WTC11 (cell line): ENCODE measurements at regions not wholly inside any gene's neighbourhood (a gene's known extent, or its start where the extent isn't known, plus 50 kb on each side); places are given as distances from the start of the nearest gene placed in this dataset.

ENCODE experiments used
- ATAC-seq: fragments of 200-7000 bp; cut with Tn5 transposase; 2 replicates; pipeline ENCODE4 v1.10.0; 2021; ENCODE audit warnings: mild to moderate bottlenecking, moderate library complexity
- CTCF ChIA-PET: fragments of 300-600 bp; sonication (Branson Sonifier 250); formaldehyde crosslinking; loops from one replicate; lab custom pipeline; 2021; ENCODE audit warnings: antibody characterized with exemption; lab: Charles Lee
- POLR2A ChIA-PET: fragments of 350-600 bp; sonication (Branson Sonifier 250); formaldehyde crosslinking; loops from one replicate; lab custom pipeline; 2021; ENCODE audit warnings: antibody characterized with exemption; lab: Charles Lee
- DNase-seq: peaks from one replicate; pipeline ENCODE4 v3.0.0; 2021; ENCODE audit warnings: low spot score
- H3K27ac Mint-ChIP-seq: 2 replicates; pipeline ENCODE4 v1.8.0; 2021; ENCODE audit warnings: mixed read lengths
- H3K27me3 Mint-ChIP-seq: 2 replicates; pipeline ENCODE4 v1.8.0; 2021; ENCODE audit warnings: low read depth, mild to moderate bottlenecking, moderate library complexity, mixed read lengths
- H3K36me3 Mint-ChIP-seq: 2 replicates; pipeline ENCODE4 v1.8.0; 2021; ENCODE audit warnings: mixed read lengths
- H3K4me1 Mint-ChIP-seq: 2 replicates; pipeline ENCODE4 v1.8.0; 2022; ENCODE audit warnings: mixed read lengths
- H3K4me3 Mint-ChIP-seq: 2 replicates; pipeline ENCODE4 v1.8.0; 2021; ENCODE audit warnings: mild to moderate bottlenecking, moderate library complexity, mixed read lengths
- H3K9me3 Mint-ChIP-seq: 2 replicates; pipeline ENCODE4 v1.8.0; 2021; ENCODE audit warnings: mixed read lengths
- ATF1 ChIP-seq: sonication (generic); formaldehyde crosslinking; IDR thresholded peaks from 2 replicates; pipeline ENCODE4 v1.8.1; 2023; ENCODE audit warnings: mild to moderate bottlenecking, moderate library complexity, missing genetic modification reagents
- CREM ChIP-seq: sonication (generic); formaldehyde crosslinking; IDR thresholded peaks from 2 replicates; pipeline ENCODE4 v1.8.1; 2022; ENCODE audit warnings: mild to moderate bottlenecking, missing genetic modification reagents, moderate library complexity
- ELF4 ChIP-seq: sonication (generic); formaldehyde crosslinking; IDR thresholded peaks from 2 replicates; pipeline ENCODE4 v1.8.1; 2022; ENCODE audit warnings: low read depth, mild to moderate bottlenecking, moderate library complexity, missing genetic modification reagents
- EMX1 ChIP-seq: fragments of 250-450 bp; sonication (Bioruptor Pico); IDR thresholded peaks from 2 replicates; pipeline ENCODE4 v1.8.0; 2021; ENCODE audit warnings: mild to moderate bottlenecking
- FOXK1 ChIP-seq: sonication (generic); formaldehyde crosslinking; IDR thresholded peaks from 2 replicates; pipeline ENCODE4 v1.8.0; 2022; ENCODE audit warnings: mild to moderate bottlenecking, moderate library complexity, missing genetic modification reagents
- GTF2I ChIP-seq: fragments of 250-450 bp; sonication (Bioruptor Pico); conservative IDR thresholded peaks from 2 replicates; pipeline ENCODE4 v1.4.0; 2021; ENCODE audit warnings: mild to moderate bottlenecking
- HMGA2 ChIP-seq: fragments of 250-450 bp; sonication (Bioruptor Pico); IDR thresholded peaks from 2 replicates; pipeline ENCODE4 v1.4.0; 2021; ENCODE audit warnings: mild to moderate bottlenecking, moderate library complexity
- MXD4 ChIP-seq: fragments of 250-450 bp; sonication (Bioruptor Pico); IDR thresholded peaks from 2 replicates; pipeline ENCODE4 v1.8.0; 2021; ENCODE audit warnings: mild to moderate bottlenecking, moderate library complexity, borderline replicate concordance
- MYBL2 ChIP-seq: sonication (generic); formaldehyde crosslinking; IDR thresholded peaks from 2 replicates; pipeline ENCODE4 v1.8.1; 2023; ENCODE audit warnings: mild to moderate bottlenecking, moderate library complexity, missing genetic modification reagents
- NFE2L1 ChIP-seq: sonication (generic); formaldehyde crosslinking; IDR thresholded peaks from 2 replicates; pipeline ENCODE4 v1.8.1; 2023; ENCODE audit warnings: missing genetic modification reagents
- NFYB ChIP-seq: sonication (generic); formaldehyde crosslinking; conservative IDR thresholded peaks from 2 replicates; pipeline ENCODE4 v1.8.0; 2022; ENCODE audit warnings: low read depth, missing genetic modification reagents
- SMAD4 ChIP-seq: sonication (generic); formaldehyde crosslinking; IDR thresholded peaks from 2 replicates; pipeline ENCODE4 v1.8.0; 2022; ENCODE audit warnings: mild to moderate bottlenecking, missing genetic modification reagents
- SOX15 ChIP-seq: fragments of 250-450 bp; sonication (Bioruptor Pico); IDR thresholded peaks from 2 replicates; pipeline ENCODE4 v1.9.0; 2021; ENCODE audit warnings: mild to moderate bottlenecking
- TEAD4 ChIP-seq: sonication (generic); formaldehyde crosslinking; IDR thresholded peaks from 2 replicates; pipeline ENCODE4 v1.8.0; 2022; ENCODE audit warnings: mild to moderate bottlenecking, missing genetic modification reagents
- ZNF232 ChIP-seq: sonication (generic); formaldehyde crosslinking; IDR thresholded peaks from 2 replicates; pipeline ENCODE4 v1.8.0; 2022; ENCODE audit warnings: mild to moderate bottlenecking, missing genetic modification reagents
- ZNF263 ChIP-seq: sonication (generic); formaldehyde crosslinking; IDR thresholded peaks from 2 replicates; pipeline ENCODE4 v1.8.1; 2022; ENCODE audit warnings: low read depth, mild to moderate bottlenecking, moderate library complexity, missing genetic modification reagents
- TF ChIP-seq, protein P1 (sequence below): sonication (generic); formaldehyde crosslinking; IDR thresholded peaks from 2 replicates; pipeline ENCODE4 v1.8.1; 2023; ENCODE audit warnings: mild to moderate bottlenecking, moderate library complexity, missing genetic modification reagents
- TF ChIP-seq, protein P2 (sequence below): sonication (generic); formaldehyde crosslinking; IDR thresholded peaks from 2 replicates; pipeline ENCODE4 v1.8.1; 2022; ENCODE audit warnings: low read depth, mild to moderate bottlenecking, moderate library complexity, missing genetic modification reagents, borderline replicate concordance
- TF ChIP-seq, protein P3 (sequence below): sonication (generic); formaldehyde crosslinking; IDR thresholded peaks from 2 replicates; pipeline ENCODE4 v1.8.0; 2022; ENCODE audit warnings: mild to moderate bottlenecking, missing genetic modification reagents
- TF ChIP-seq, protein P4 (sequence below): sonication (generic); formaldehyde crosslinking; IDR thresholded peaks from 2 replicates; pipeline ENCODE4 v1.8.0; 2022; ENCODE audit warnings: mild to moderate bottlenecking, missing genetic modification reagents
- TF ChIP-seq, protein P5 (sequence below): sonication (generic); formaldehyde crosslinking; conservative IDR thresholded peaks from 2 replicates; pipeline ENCODE4 v1.8.1; 2022; ENCODE audit warnings: mild to moderate bottlenecking, missing genetic modification reagents
- TF ChIP-seq, protein P6 (sequence below): sonication (generic); formaldehyde crosslinking; IDR thresholded peaks from 2 replicates; pipeline ENCODE4 v1.8.1; 2023; ENCODE audit warnings: mild to moderate bottlenecking, missing genetic modification reagents, moderate library complexity
- TF ChIP-seq, protein P7 (sequence below): sonication (generic); formaldehyde crosslinking; IDR thresholded peaks from 2 replicates; pipeline ENCODE4 v1.8.0; 2023; ENCODE audit warnings: missing genetic modification reagents
- TF ChIP-seq, protein P8 (sequence below): fragments of 250-450 bp; sonication (Bioruptor Pico); IDR thresholded peaks from 2 replicates; pipeline ENCODE4 v2.1.2; 2022; ENCODE audit warnings: mild to moderate bottlenecking, moderate library complexity

DNA sequence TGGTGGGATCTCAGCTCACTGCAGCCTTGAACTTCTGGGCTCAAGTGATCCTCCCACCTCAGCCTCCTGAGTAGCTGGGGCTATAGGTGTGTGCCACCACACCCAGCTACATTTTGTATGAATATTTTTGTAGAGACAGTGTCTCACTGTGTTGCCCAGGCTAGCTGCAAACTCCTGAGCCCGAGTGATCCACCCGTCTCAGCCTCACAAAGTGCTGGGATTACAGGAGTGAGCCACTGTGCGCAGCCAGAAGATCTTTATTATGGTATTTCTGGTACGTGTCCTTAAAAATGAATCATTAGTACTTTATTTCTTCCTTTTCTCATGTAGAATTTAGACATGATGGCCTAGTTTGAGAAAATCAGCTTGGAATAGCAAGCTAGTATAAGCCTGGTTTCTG, 153.3 kb downstream of the BCHE start (continued):
- TF ChIP-seq, protein P1, sequence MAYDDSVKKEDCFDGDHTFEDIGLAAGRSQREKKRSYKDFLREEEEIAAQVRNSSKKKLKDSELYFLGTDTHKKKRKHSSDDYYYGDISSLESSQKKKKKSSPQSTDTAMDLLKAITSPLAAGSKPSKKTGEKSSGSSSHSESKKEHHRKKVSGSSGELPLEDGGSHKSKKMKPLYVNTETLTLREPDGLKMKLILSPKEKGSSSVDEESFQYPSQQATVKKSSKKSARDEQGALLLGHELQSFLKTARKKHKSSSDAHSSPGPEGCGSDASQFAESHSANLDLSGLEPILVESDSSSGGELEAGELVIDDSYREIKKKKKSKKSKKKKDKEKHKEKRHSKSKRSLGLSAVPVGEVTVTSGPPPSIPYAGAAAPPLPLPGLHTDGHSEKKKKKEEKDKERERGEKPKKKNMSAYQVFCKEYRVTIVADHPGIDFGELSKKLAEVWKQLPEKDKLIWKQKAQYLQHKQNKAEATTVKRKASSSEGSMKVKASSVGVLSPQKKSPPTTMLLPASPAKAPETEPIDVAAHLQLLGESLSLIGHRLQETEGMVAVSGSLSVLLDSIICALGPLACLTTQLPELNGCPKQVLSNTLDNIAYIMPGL = no peak
- TF ChIP-seq, all 79 proteins: peak for 0

DNA sequence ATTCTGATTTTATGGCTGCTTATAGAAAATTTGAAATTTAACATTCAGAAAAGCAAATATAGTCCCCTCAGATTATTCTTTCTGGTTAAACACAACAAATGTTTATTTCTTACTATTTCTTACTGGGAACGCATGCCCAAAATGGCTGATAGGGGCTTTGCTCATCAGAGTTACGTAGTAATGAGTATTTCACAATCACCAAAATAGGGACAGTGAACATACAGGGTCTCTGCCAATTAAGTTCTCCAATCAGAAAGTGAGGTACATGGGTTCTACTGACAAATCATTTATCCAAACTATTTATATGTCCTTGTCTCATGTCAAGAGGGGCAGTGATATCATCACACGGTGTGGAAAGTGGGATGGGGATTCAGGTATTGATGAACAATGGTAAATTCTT, 154.5 kb downstream of the BCHE start:
- DNase-seq (no peak), ATAC-seq (no peak)
- Mint-ChIP-seq H3K9me3 (peaks cover 10% of the 10 kb centered on the region), H3K4me3 (no peak overlapping the region), H3K4me1 (peaks cover 5% of the 10 kb centered on the region), H3K27me3 (no peaks in the 10 kb centered on the region), H3K27ac (no peak overlapping the region), H3K36me3 (peaks cover 4% of the 10 kb centered on the region; the same call in 1 of the 2 replicates)
- no peak for TF ChIP-seq FOXK1 (CRISPR knock-in tag)
- no peak for TF ChIP-seq NFYB (CRISPR knock-in tag)
- TF ChIP-seq, protein P2, sequence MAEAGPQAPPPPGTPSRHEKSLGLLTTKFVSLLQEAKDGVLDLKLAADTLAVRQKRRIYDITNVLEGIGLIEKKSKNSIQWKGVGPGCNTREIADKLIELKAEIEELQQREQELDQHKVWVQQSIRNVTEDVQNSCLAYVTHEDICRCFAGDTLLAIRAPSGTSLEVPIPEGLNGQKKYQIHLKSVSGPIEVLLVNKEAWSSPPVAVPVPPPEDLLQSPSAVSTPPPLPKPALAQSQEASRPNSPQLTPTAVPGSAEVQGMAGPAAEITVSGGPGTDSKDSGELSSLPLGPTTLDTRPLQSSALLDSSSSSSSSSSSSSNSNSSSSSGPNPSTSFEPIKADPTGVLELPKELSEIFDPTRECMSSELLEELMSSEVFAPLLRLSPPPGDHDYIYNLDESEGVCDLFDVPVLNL (CRISPR knock-in tag) = no peak
- TF ChIP-seq MXD4 (CRISPR knock-in tag) = no peak
- no peak for TF ChIP-seq NFE2L1 (CRISPR knock-in tag)
- TF ChIP-seq ZNF232 (CRISPR knock-in tag) = no peak
- TF ChIP-seq, protein P3, sequence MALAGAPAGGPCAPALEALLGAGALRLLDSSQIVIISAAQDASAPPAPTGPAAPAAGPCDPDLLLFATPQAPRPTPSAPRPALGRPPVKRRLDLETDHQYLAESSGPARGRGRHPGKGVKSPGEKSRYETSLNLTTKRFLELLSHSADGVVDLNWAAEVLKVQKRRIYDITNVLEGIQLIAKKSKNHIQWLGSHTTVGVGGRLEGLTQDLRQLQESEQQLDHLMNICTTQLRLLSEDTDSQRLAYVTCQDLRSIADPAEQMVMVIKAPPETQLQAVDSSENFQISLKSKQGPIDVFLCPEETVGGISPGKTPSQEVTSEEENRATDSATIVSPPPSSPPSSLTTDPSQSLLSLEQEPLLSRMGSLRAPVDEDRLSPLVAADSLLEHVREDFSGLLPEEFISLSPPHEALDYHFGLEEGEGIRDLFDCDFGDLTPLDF = no peak
- TF ChIP-seq, protein P4, sequence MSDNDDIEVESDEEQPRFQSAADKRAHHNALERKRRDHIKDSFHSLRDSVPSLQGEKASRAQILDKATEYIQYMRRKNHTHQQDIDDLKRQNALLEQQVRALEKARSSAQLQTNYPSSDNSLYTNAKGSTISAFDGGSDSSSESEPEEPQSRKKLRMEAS (CRISPR knock-in tag) = no peak
- no peak for TF ChIP-seq ZNF263
- no peak for TF ChIP-seq MYBL2 (CRISPR knock-in tag)
- TF ChIP-seq, protein P5, sequence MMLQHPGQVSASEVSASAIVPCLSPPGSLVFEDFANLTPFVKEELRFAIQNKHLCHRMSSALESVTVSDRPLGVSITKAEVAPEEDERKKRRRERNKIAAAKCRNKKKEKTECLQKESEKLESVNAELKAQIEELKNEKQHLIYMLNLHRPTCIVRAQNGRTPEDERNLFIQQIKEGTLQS = no peak
- TF ChIP-seq ELF4 (CRISPR knock-in tag) = no peak
- TF ChIP-seq, protein P6, sequence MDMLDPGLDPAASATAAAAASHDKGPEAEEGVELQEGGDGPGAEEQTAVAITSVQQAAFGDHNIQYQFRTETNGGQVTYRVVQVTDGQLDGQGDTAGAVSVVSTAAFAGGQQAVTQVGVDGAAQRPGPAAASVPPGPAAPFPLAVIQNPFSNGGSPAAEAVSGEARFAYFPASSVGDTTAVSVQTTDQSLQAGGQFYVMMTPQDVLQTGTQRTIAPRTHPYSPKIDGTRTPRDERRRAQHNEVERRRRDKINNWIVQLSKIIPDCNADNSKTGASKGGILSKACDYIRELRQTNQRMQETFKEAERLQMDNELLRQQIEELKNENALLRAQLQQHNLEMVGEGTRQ = no peak
- TF ChIP-seq, protein P7, sequence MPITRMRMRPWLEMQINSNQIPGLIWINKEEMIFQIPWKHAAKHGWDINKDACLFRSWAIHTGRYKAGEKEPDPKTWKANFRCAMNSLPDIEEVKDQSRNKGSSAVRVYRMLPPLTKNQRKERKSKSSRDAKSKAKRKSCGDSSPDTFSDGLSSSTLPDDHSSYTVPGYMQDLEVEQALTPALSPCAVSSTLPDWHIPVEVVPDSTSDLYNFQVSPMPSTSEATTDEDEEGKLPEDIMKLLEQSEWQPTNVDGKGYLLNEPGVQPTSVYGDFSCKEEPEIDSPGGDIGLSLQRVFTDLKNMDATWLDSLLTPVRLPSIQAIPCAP = no peak
- TF ChIP-seq HMGA2 = no peak
- no peak for TF ChIP-seq EMX1 (CRISPR knock-in tag)
- TF ChIP-seq ATF1 (CRISPR knock-in tag) = no peak
- ChIA-PET CTCF (no interaction called here), POLR2A (no interaction called here)

DNA sequence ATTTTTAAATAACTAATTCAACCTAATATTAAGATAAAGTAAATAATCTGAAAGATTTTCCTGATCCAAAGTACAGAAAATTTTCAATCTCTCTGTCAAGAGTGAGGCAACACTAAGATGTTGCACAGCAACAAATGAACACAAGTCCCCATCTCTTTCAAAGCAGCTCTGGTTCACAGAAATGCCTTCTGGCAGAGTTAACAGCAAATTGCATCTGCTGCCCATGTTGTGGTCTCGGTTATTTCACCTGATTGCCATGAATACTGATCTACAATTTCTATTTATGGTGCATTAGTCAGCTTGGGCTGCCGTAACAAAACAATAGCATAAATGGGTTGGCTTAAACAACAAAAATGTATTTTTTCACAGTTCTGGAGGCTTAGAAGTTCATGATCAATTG, 167.3 kb downstream of the BCHE start:
- peaks cover 14% of the 10 kb centered on the region for H3K9me3 Mint-ChIP-seq
- H3K27ac Mint-ChIP-seq = no peak overlapping the region
- DNase-seq (no peak), ATAC-seq (no peak)
- CTCF ChIA-PET = no interaction called here
- POLR2A ChIA-PET = no interaction called here
- H3K27me3 Mint-ChIP-seq = no peaks in the 10 kb centered on the region
- TF ChIP-seq NFYB (CRISPR knock-in tag) = no peak
- TF ChIP-seq MXD4 (CRISPR knock-in tag) = no peak
- no peak for TF ChIP-seq SOX15
- TF ChIP-seq, protein P8, sequence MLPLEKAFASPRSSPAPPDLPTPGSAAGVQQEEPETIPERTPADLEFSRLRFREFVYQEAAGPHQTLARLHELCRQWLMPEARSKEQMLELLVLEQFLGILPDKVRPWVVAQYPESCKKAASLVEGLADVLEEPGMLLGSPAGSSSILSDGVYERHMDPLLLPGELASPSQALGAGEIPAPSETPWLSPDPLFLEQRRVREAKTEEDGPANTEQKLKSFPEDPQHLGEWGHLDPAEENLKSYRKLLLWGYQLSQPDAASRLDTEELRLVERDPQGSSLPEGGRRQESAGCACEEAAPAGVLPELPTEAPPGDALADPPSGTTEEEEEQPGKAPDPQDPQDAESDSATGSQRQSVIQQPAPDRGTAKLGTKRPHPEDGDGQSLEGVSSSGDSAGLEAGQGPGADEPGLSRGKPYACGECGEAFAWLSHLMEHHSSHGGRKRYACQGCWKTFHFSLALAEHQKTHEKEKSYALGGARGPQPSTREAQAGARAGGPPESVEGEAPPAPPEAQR = no peak
- TF ChIP-seq GTF2I (CRISPR knock-in tag) = no peak
- no peak for TF ChIP-seq TEAD4 (CRISPR knock-in tag)
- no peak for TF ChIP-seq CREM (CRISPR knock-in tag)
- no peak for TF ChIP-seq SMAD4 (CRISPR knock-in tag)
- no peak overlapping the region for H3K4me3 Mint-ChIP-seq
- no peaks in the 10 kb centered on the region for H3K4me1 Mint-ChIP-seq
- peaks cover 10% of the 10 kb centered on the region for H3K36me3 Mint-ChIP-seq
